Activated T-cell treated with anti-CD3 and anti-CD28 coated beads, Interleukin-2, amount 50 U/mL, for 4 hours (primary cell): ENCODE measurements at regions not wholly inside any gene's neighbourhood (a gene's known extent, or its start where the extent isn't known, plus 50 kb on each side); places are given as distances from the start of the nearest gene placed in this dataset.
"Not testable (repeated sequence)": the region's sequence is repeated elsewhere in the genome, so short reads cannot be mapped to it uniquely, and the experiment has no call there.

Source experiments
- ATAC-seq, 2 donors: fragments of 200-7000 bp; cut with Tn5 transposase; one replicate each; pipeline ENCODE4 v1.10.0; 2021
- DNase-seq: peaks from one replicate; pipeline ENCODE4 v3.0.0-alpha.2; 2020
- H3K27me3 Mint-ChIP-seq: one replicate; pipeline ENCODE4 v1.8.0; 2021; ENCODE audit warnings: low read depth, mixed read lengths
- H3K36me3 Mint-ChIP-seq: one replicate; pipeline ENCODE4 v1.8.0; 2022; ENCODE audit warnings: mixed read lengths; ENCODE audit not compliant: insufficient read depth
- H3K4me1 Mint-ChIP-seq: one replicate; pipeline ENCODE4 v1.8.0; 2021; ENCODE audit warnings: low read depth, mixed read lengths
- H3K4me3 Mint-ChIP-seq: one replicate; pipeline ENCODE4 v1.8.0; 2021; ENCODE audit warnings: mild to moderate bottlenecking, moderate library complexity, mixed read lengths
- H3K9me3 Mint-ChIP-seq: one replicate; pipeline ENCODE4 v1.8.0; 2021; ENCODE audit warnings: mixed read lengths

DNA sequence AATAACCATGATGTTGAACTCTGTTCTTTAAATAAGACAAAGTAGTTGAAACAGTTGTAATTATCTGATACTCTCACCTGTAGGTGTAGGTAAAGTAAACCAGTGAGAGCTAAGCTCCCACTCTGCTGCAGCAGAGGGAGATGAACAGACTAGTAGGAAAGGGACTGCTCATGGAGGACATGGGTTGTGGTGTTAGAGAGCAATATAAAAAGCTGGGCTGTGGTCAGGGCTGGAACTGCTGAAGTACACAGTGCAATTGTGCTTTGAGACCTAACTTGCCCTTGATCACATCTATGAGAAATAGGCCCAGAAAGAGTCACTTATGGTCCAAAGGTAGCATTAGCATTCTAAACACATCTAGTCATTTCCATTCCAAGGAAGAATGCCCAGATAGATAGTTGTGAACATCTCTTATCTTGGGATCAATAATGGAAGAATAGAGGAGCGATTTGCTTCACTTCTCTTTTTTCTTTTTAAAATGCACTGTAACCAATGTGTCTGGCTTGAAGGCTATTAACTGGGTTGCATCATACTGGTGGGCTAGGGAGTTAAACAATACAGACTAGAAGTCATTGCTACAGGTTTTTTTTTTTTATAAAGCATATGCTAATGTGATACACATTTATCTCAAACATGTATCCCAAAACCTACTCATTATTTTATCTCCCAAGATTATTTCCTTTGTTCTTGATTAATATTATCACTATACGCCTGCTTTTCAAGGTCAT, 251.3 kb upstream of the CENPE start:
- peaks cover 3% of the 10 kb centered on the region for H3K9me3 Mint-ChIP-seq
- ATAC-seq: no peak
- no peaks in the 10 kb centered on the region for H3K4me1 Mint-ChIP-seq
- H3K27me3 Mint-ChIP-seq: no peaks in the 10 kb centered on the region
- no peak for DNase-seq
- H3K36me3 Mint-ChIP-seq: no peaks in the 10 kb centered on the region
- H3K4me3 Mint-ChIP-seq: no peak overlapping the region

GRCh38 chr4:103445377-103445776, 247.2 kb upstream of the CENPE start:
- peaks cover 3% of the 10 kb centered on the region for H3K9me3 Mint-ChIP-seq
- no peaks in the 10 kb centered on the region for H3K36me3 Mint-ChIP-seq
- ATAC-seq: no peak
- DNase-seq: no peak
- no peaks in the 10 kb centered on the region for H3K4me1 Mint-ChIP-seq
- H3K4me3 Mint-ChIP-seq: no peak overlapping the region
- no peaks in the 10 kb centered on the region for H3K27me3 Mint-ChIP-seq

DNA sequence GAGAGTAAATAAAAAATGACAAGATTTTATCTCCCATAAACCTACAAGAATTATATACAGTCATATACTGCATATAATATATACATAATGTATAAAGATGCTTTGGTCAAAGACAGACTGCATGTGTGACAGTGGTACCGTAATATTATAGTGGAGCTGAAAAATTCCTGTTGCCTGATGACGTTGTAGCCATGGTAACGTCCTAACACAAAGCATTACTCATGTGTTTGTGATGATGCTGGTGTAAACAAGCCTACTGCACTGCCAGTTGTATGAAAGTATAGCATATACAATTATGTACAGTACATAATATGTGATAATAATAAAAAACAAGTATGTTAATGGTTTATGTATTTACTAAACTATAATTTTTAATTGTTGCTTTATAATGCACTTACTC, 245.2 kb upstream of the CENPE start:
- no peak for DNase-seq
- Mint-ChIP-seq H3K4me3 (no peak overlapping the region), H3K36me3 (no peaks in the 10 kb centered on the region), H3K4me1 (no peaks in the 10 kb centered on the region), H3K27me3 (no peaks in the 10 kb centered on the region), H3K9me3 (peaks cover 3% of the 10 kb centered on the region)
- no peak for ATAC-seq

DNA sequence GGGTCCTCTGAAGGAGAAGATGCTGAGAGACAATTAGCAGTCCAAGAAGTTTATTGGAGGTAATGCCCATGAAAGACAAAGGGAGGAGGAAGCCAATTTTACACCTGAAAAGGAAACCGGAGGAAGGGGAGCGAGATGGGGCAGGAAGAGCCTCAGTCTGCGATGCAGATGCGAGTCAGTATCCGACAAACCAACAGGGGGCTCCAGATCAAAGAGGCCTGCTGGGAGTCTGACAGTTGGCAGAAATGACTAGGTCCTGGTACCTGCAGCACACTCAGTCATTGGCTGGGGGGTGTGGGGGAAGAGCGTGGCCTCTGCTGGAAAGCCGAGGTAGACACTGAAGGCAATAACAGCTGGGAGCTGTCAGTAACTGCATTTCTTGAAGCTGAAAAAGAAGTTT, 231.1 kb upstream of the CENPE start:
- DNase-seq: no peak

GRCh38 chr4:103425406-103425805, 227.3 kb upstream of the CENPE start:
- H3K27me3 Mint-ChIP-seq: no peaks in the 10 kb centered on the region
- ATAC-seq: no peak
- H3K9me3 Mint-ChIP-seq: no peaks in the 10 kb centered on the region
- no peaks in the 10 kb centered on the region for H3K4me1 Mint-ChIP-seq
- no peak overlapping the region for H3K4me3 Mint-ChIP-seq
- H3K36me3 Mint-ChIP-seq: no peaks in the 10 kb centered on the region
- no peak for DNase-seq

More for the DNA sequence above, 231.1 kb upstream of the CENPE start:
- Mint-ChIP-seq H3K4me1 (no peaks in the 10 kb centered on the region), H3K27me3 (no peaks in the 10 kb centered on the region), H3K9me3 (no peaks in the 10 kb centered on the region), H3K36me3 (no peaks in the 10 kb centered on the region), H3K4me3 (no peak overlapping the region)
- peak in 1 of 2 donors; percentile 27 for ATAC-seq

- H3K4me3 Mint-ChIP-seq: no peak overlapping the region
- no peaks in the 10 kb centered on the region for H3K4me1 Mint-ChIP-seq
- H3K9me3 Mint-ChIP-seq: no peaks in the 10 kb centered on the region
- no peak for ATAC-seq
- H3K36me3 Mint-ChIP-seq: no peaks in the 10 kb centered on the region
- no peak for DNase-seq
- no peaks in the 10 kb centered on the region for H3K27me3 Mint-ChIP-seq
Observed at GRCh38 chr4:103424853-103425252, 226.7 kb upstream of the CENPE start.

GRCh38 chr4:103423261-103423660, 225.1 kb upstream of the CENPE start:
- no peak overlapping the region for H3K4me3 Mint-ChIP-seq
- no peaks in the 10 kb centered on the region for H3K4me1 Mint-ChIP-seq
- H3K27me3 Mint-ChIP-seq: no peaks in the 10 kb centered on the region
- DNase-seq (no peak), ATAC-seq (no peak)
- no peaks in the 10 kb centered on the region for H3K9me3 Mint-ChIP-seq
- H3K36me3 Mint-ChIP-seq: no peaks in the 10 kb centered on the region

GRCh38 chr4:103422467-103423219, 224.5 kb upstream of the CENPE start:
- Mint-ChIP-seq H3K4me1 (no peaks in the 10 kb centered on the region), H3K36me3 (no peaks in the 10 kb centered on the region), H3K4me3 (no peak overlapping the region), H3K27me3 (no peaks in the 10 kb centered on the region), H3K9me3 (no peaks in the 10 kb centered on the region)
- no peak for ATAC-seq
- no peak for DNase-seq

DNA sequence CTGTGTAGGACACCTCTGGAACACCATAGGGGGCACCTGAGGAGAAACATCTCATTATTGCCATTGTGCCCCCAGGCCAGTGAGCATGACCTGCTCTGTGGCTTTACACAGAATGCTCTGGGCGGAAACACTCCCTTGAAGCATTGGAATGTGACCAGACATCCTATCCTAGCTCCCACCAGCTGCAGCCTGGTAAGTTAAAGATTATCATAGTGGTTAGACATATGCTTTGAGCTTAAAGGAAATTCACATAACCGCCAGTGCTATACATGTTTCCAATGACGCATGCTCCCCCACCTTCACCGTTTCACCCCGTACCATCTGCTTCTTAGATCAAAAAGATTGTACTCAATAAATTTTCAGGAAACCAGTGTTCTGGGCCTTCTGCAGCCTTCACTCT, 217.7 kb upstream of the CENPE start:
- DNase-seq (no peak), ATAC-seq (no peak)
- Mint-ChIP-seq H3K27me3 (no peaks in the 10 kb centered on the region), H3K9me3 (peaks cover 10% of the 10 kb centered on the region), H3K4me3 (no peak overlapping the region), H3K4me1 (no peaks in the 10 kb centered on the region), H3K36me3 (no peaks in the 10 kb centered on the region)

DNA sequence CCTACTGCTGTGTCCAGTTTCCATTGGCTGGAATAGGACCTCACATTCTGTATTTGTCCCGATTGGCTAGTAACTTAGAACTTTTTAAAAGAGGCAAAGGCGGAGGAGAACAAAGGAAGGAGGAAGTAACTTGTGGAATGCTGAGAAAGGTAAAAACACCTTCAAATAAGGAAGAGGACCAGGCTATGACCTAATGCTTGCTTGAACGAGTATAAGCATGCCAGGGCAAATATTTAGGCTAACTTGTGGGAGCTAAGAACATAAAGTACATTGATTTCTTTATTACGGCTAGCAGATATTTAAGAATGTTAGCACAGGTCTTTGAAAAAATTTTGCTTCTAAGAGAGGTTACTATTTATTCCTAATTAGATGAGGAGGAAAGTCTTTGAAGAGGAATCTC, 214.5 kb upstream of the CENPE start:
- H3K4me1 Mint-ChIP-seq, DNase-seq, H3K4me3 Mint-ChIP-seq, H3K9me3 Mint-ChIP-seq, H3K36me3 Mint-ChIP-seq, ATAC-seq, H3K27me3 Mint-ChIP-seq: not testable (repeated sequence)

DNA sequence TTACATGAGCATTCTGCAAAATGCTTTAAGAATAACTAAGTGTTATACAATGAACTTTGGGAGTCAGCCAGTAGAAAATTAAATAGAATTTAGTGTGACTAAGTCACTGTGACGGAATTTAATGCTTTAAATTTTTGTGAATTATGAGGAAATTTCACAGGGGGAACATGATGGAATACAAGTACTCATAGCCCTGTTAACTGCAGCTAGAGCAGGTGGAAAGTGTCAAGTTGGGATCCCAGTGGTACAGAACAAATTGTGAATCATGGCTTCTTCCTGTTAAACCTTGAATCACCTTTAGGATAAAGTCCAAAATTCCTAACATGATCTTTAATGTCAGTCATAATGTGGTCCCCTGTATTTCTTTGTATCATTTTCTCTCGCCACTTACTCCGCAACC, 212.2 kb upstream of the CENPE start:
- Mint-ChIP-seq H3K4me3 (no peak overlapping the region), H3K4me1 (no peaks in the 10 kb centered on the region), H3K27me3 (peaks cover 3% of the 10 kb centered on the region), H3K36me3 (no peaks in the 10 kb centered on the region), H3K9me3 (peaks cover 5% of the 10 kb centered on the region)
- DNase-seq (no peak), ATAC-seq (no peak)

DNA sequence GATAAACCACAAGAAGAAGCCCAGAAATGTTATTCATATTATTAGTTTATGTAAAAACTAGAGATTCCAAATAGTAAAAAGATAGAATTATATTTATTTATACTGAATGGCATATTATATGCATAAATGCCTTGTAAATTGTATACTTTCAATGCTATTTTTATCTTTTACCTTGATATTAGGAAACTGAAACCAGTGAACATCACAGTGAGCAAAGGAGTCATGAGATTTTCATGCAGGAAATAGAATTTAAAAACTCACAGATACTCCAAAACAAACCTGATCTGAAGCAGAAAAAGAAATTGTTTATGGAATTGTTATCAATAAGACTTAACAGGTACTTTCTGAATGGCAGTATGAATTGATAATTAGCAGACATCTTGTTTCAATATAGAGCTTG, 207.3 kb upstream of the CENPE start:
- DNase-seq (no peak), ATAC-seq (no peak)
- Mint-ChIP-seq H3K9me3 (no peaks in the 10 kb centered on the region), H3K36me3 (no peaks in the 10 kb centered on the region), H3K4me3 (no peak overlapping the region), H3K4me1 (no peaks in the 10 kb centered on the region), H3K27me3 (peaks cover 3% of the 10 kb centered on the region)

GRCh38 chr4:103403619-103404018, 205.5 kb upstream of the CENPE start:
- no peaks in the 10 kb centered on the region for H3K4me1 Mint-ChIP-seq
- ATAC-seq: no peak
- peaks cover 3% of the 10 kb centered on the region for H3K27me3 Mint-ChIP-seq

DNA sequence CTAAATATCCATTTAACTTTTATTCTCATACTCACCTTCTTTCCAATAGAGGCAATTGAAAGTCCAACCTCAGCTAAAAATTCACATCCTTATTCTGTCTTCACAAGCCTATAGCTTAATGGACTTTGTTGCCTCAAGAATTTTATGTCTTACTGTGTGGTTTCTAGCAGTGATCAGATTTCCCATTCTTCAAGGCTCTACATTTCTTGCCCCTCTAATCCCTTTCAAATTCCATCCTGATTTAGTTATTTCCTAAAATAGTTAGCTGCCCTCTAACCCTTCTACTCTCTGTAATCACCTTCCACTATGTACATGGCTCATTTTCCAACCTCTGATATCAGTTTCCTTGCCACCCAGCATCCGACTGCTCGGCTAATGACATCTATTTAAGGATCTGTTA, 204.1 kb upstream of the CENPE start:
- Mint-ChIP-seq H3K4me3 (no peak overlapping the region), H3K9me3 (no peaks in the 10 kb centered on the region), H3K4me1 (no peaks in the 10 kb centered on the region), H3K36me3 (no peaks in the 10 kb centered on the region), H3K27me3 (peaks cover 3% of the 10 kb centered on the region)
- no peak for DNase-seq
- ATAC-seq: no peak

More at GRCh38 chr4:103403619-103404018, 205.5 kb upstream of the CENPE start:
- Mint-ChIP-seq H3K36me3 (no peaks in the 10 kb centered on the region), H3K4me3 (no peak overlapping the region), H3K9me3 (no peaks in the 10 kb centered on the region)
- DNase-seq: no peak

- Mint-ChIP-seq H3K9me3 (no peaks in the 10 kb centered on the region), H3K27me3 (no peaks in the 10 kb centered on the region), H3K4me1 (no peaks in the 10 kb centered on the region), H3K36me3 (no peaks in the 10 kb centered on the region), H3K4me3 (no peak overlapping the region)
- DNase-seq: no peak
- no peak for ATAC-seq
Observed at GRCh38 chr4:103400405-103400804, 202.3 kb upstream of the CENPE start.
